Fibroblast of peridontal ligament (primary cell): ENCODE measurements at regions not wholly inside any gene's neighbourhood (a gene's known extent, or its start where the extent isn't known, plus 50 kb on each side); places are given as distances from the start of the nearest gene placed in this dataset.

Experiments used
- DNase-seq: peaks from one replicate; pipeline ENCODE4 v3.0.0-alpha.2; 2010; ENCODE audit errors: extremely low read depth

GRCh38 chr5:144831650-144832049 lies 661.0 kb downstream of the KCTD16 start:
- no peak for DNase-seq

- no peak for DNase-seq
Measured at GRCh38 chr5:144822503-144822902, 651.8 kb downstream of the KCTD16 start.

- no peak for DNase-seq
Measured at GRCh38 chr5:144820278-144820677, 649.6 kb downstream of the KCTD16 start.

- DNase-seq, result no peak
Measured at GRCh38 chr5:144815131-144815530, 644.5 kb downstream of the KCTD16 start.

GRCh38 chr5:144812763-144813162 lies 642.1 kb downstream of the KCTD16 start:
- DNase-seq, result peak; percentile 97

- DNase-seq, result no peak
Measured at GRCh38 chr5:144800169-144800568, 629.5 kb downstream of the KCTD16 start.

- DNase-seq, result no peak
Measured at GRCh38 chr5:144798595-144798994, 627.9 kb downstream of the KCTD16 start.

- DNase-seq, result peak; percentile 62
Measured at GRCh38 chr5:144794922-144795321, 624.2 kb downstream of the KCTD16 start.

- no peak for DNase-seq
Measured at GRCh38 chr5:144788556-144788955, 617.9 kb downstream of the KCTD16 start.

- peak; percentile 12 for DNase-seq
Measured at GRCh38 chr5:144788046-144788445, 617.4 kb downstream of the KCTD16 start.

GRCh38 chr5:144779368-144779767 lies 608.7 kb downstream of the KCTD16 start:
- DNase-seq, result no peak

GRCh38 chr5:144778561-144778960 lies 607.9 kb downstream of the KCTD16 start:
- DNase-seq, result peak; percentile 20

GRCh38 chr5:144774197-144774596 lies 603.5 kb downstream of the KCTD16 start:
- DNase-seq, result no peak

- no peak for DNase-seq
Measured at GRCh38 chr5:144773628-144774027, 603.0 kb downstream of the KCTD16 start.

GRCh38 chr5:144771802-144772201 lies 601.1 kb downstream of the KCTD16 start:
- no peak for DNase-seq

- peak; percentile 3 for DNase-seq
Measured at GRCh38 chr5:144742361-144742760, 571.7 kb downstream of the KCTD16 start.

- DNase-seq, result no peak
Measured at GRCh38 chr5:144731786-144732185, 561.1 kb downstream of the KCTD16 start.

GRCh38 chr5:144712090-144712489 lies 541.4 kb downstream of the KCTD16 start:
- no peak for DNase-seq

- DNase-seq, result no peak
Measured at GRCh38 chr5:144711172-144711571, 540.5 kb downstream of the KCTD16 start.

- no peak for DNase-seq
Measured at GRCh38 chr5:144710637-144711036, 540.0 kb downstream of the KCTD16 start.

GRCh38 chr5:144703776-144704175 lies 533.1 kb downstream of the KCTD16 start:
- no peak for DNase-seq

- peak; percentile 36 for DNase-seq
Measured at GRCh38 chr5:144698484-144698883, 527.8 kb downstream of the KCTD16 start.

GRCh38 chr5:144697847-144698262 lies 527.2 kb downstream of the KCTD16 start:
- DNase-seq, result peak; percentile 98

- DNase-seq, result peak; percentile 35
Measured at GRCh38 chr5:144691936-144692335, 521.3 kb downstream of the KCTD16 start.

GRCh38 chr5:144684899-144685298 lies 514.2 kb downstream of the KCTD16 start:
- DNase-seq, result no peak
